HT1080 (cell line): ENCODE measurements at regions not wholly inside any gene's neighbourhood (a gene's known extent, or its start where the extent isn't known, plus 50 kb on each side); places are given as distances from the start of the nearest gene placed in this dataset.
A peak's percentile ranks its signal among the peaks of the same experiment; 100 is the strongest.

ENCODE experiments used
- DNase-seq: peaks from one replicate; pipeline ENCODE4 v3.0.0-alpha.2; 2015; ENCODE audit warnings: low read depth

DNA sequence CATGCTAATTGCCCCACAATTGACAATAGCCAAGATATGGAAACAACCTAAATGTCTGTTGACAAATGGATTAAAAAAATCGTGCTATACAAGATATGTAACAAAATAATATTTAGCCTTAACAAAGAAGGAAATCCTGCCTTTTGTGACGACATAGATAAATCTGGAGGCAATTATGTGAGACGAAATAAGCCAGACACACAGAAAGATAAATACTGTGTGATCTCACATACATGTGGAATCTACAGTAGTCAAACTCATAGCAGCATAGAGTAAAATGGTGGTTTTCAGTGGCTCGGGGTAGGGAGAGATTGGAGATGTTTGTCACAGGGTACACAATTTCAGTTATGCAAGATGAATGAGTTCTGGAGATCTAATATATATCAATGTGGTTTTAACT is 895.8 kb downstream of the SLITRK6 start:
- no peak for DNase-seq

DNA sequence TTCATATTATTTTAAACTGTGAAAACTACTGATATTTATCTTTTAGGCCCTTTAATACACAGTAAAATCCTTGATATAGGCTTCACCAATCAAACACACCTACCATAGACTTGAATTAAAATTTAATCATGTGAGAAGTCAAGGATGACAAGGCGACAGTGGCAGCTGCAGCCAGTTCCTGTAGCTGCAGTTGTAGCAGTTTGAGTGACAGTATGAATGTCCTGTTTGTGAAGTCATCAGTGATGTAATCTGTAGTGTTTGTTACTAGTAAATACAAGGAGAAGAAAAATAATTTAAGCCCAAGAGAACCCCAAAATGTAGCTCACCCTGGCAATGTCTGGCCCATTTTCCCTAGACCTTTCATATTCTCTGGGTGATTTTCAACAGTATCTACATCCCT is 897.0 kb downstream of the SLITRK6 start:
- DNase-seq = no peak

DNA sequence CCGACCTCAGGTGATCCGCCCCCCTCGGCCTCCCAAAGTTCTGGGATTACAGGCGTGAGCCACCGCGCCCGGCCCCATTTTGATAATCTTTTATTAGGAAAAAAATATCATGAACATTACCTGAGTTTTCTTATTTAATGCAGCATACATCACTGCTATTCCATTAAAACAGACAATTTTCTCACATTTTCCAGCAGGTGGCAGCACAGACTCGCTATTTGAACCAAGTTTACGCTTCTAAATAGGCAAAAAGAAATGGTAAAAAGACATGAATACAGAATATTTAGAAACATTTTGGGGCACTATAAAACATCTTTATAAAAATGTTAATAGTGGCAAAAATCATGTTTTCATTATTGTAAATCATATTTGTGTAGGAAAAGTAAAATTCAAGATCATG is 903.1 kb downstream of the SLITRK6 start:
- DNase-seq = peak; percentile 30

DNA sequence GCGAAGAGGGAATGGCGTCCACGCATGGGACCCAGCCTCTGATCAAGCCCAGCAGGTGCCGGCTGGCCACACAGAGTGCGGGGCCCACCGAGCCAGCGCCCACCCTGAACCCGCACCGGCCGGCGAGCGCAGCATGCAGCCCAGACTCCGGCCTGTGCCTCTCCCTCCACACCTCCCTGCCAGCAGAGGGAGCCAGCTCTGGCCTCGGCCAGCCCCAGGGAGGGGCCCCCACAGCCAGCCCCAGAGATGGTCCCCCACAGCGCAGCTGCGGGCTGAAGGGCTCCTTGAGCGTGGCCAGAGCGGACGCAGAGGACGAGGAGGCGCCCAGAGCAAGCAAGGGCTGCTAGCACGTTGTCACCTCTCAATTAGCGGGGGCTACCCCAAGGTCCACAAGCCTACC is 904.5 kb downstream of the SLITRK6 start:
- no peak for DNase-seq

DNA sequence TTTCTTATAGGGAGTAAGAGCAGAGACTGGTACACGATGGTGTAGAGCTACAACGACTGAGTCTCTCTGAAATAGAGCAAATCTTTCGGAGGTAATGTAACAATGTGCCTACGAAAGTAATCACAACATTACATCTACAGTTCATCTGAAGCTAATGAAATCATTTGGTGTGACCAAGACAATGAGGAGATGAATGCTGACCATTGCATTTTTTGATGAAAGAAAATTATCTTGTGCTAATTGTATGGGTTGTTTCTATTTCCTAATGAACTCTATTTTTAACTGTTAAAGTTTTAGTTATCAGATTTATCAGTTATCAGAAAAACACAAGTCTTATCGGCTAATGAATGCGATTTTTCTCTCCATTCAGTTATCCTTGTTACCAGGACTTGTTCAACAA is 913.4 kb downstream of the SLITRK6 start:
- DNase-seq = no peak

DNA sequence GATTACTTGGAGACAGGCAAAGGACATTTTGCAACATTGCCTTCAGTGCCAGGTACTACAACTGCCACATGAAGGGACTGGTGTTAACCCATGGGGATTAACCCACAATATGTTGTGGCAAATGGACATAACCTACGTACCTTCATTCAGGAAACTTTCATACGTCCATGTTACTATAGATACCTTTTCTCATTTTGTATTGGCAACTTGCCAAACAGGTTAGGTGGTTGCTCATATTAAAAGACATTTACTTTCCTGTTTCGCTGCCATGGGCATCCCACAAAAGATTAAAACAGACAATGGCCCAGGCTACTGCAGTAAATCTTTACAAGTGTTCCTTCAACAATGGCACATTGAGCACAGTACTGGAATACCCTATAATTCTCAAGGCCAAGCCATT is 925.3 kb downstream of the SLITRK6 start:
- DNase-seq = no peak

DNA sequence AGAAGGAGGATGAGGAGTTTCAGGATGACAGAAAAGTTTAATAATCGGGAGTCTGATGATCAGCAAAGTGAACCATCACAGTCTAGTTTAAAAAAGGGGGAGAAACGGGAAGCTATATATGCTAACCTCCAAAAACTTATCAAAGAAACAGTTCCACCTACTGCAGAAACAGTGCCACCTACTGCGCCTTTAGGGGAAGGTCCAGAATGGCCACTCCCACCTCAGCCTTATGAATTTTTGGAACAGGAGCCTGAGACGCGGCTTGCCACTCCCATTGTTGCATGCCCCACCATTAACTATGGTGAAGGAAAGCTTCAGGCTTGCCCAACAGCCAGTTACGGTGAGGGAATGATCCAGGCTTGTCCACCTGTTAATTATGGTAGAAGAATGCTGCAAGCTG is 929.0 kb downstream of the SLITRK6 start:
- DNase-seq = peak; percentile 47

DNA sequence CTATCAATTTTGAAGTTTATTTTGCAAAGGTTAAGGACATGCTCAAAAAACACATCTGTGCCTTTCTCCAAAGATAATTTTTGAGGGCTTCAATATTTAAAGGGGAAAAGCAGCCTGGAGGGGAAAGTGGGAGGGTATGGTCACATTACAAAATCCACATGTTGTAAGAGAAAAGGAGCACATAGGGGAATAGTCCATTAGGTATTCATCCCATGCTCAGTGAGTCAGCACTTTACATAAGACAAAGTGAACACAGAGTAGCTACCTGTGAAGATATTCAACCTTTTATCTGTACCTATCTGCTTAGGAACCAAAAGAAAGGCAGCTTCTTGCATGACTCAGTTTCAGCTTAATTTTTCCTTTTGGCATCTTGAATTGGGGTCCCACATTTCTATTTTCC is 932.0 kb downstream of the SLITRK6 start:
- no peak for DNase-seq

DNA sequence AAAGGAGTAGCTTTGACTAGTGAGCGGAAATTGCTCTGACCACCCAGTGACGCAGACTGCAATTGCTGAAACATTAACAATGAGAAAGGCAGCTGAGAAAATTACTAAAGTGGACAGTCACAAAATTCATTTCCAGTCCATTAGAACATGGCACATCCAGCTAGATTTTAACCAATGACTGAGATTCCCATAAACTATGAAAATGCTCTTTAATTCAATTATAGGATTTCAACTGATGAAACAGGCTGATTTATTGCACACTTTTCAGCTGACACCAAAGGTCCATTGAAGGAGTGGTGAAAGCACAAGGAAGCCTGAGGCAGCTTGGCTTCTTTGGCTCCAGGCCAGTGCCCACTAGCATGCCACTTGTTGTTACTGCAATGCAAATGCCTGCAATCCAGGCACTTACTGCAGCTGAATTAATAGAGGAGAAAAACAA is 933.4 kb downstream of the SLITRK6 start:
- no peak for DNase-seq

DNA sequence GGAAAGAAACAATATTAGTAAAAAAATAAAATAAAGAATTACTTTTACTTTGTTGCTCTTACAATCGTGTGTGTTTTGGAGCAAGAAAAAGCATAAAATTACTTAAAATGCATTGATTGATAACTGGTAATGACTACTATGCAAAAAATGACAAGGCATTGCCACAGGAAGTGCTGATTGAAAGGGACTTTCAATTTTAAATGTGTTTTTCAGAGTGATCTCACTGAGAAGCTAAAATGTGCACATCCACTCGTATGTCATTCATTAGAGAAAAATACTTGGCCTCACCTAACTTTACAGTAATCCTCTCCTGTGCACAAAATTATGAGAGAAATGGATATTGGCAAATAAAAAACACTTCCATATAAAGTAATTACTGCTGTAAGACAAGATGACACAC is 934.9 kb downstream of the SLITRK6 start:
- no peak for DNase-seq

DNA sequence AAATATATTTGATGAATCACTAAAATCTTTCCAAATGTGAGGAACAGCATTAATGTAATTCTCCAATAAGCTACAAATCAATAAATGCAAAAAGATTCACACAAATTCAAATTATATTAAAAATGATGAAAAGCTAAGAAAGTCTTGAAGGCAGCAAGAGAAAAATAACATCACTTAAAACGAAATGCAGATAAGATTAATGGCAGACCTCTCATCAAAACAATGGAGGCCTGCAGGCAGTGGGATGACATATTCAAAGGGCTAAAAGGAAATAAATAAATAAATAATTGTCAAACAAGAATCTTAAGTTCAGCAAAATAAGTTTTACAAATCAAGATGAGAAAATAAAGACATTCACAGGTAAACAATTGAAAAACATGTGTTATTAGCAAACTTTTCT is 952.1 kb downstream of the SLITRK6 start:
- DNase-seq = no peak

DNA sequence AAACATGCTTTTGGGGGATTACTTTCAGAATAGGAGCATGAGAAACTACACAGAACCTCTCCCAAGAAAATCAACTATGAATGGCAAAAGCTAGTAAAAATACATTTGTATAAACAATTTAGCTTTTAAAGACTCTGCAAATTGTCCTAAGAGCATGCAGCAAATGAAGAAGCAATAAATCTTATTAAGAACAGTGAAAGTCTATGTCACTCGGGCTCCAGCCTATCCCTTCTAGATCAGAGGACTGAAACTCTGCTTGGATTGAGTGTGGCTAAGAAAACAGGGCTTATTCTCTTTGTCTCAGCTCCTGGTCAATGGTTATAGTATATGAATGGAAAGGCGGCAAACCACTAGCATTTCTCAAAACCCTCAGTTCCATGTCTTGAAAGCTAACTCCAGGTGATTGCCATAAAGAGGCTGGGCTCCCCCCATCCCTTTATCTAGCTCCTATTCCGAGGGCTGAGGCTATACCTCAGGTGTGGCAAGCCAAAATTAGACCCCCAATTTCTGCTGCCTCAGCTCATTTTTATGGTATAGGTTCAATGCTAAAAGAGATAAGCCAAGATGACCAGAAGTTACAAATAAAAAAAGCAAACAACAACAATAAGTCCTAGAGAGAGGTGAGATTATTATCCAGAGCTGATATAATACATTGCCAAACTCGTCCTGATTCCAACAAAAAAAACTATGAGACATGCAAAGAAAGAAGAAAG is 953.2 kb downstream of the SLITRK6 start:
- DNase-seq = no peak

DNA sequence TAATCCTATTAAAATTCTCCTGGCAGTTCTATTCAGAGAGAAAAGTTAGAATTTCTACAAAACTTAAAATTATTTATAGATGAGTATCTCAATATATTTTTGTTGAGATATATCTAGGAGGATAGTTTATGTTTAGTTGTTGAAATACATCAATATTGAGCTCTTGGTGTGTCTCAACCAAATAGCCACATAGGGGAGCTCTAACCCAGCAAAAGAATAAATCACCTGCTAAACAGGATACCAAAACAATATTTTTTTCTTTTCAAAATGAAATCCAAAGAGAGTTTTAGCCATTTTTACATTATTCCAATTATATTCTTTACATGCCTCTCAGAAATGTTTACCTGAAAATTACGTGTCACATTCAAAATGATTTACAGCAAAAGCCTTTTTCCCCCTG is 954.7 kb downstream of the SLITRK6 start:
- peak; percentile 24 for DNase-seq

DNA sequence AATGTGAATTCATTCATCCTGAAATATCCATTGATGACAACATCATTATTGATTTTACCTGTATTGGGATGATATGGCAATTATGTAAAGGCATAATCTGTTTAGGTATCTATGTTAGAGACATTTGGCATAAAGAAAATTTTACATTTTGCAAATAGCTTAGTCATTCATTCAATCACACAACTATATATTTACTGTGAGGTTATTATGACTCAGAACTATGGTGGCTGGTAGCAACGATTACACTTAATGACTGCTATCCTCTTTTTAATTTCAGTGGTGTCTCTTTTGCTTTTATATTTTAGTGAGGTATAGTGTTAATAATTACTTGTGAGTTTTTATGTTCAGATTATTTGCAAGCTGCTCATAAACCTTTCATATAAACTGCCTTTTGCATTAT is 955.9 kb downstream of the SLITRK6 start:
- no peak for DNase-seq

DNA sequence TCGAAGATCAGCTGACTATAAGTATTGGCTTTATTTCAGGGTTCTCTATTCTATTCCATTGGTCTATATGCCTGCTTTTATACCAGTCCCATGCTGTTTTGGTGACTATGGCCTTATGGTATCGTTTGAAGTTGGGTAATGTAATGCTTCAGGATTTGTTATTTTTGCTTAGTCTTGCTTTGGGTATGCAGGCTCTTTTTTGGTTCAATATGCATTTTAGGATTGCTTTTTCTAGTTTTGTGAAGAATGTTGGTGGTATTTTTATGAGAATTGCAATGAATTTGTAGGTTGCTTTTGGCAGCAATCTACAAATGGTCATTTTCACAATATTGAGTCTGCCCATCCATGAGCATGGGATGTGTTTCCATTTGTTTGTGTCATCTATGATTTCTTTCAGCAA is 951.9 kb upstream of the SLITRK1 start:
- DNase-seq = no peak

DNA sequence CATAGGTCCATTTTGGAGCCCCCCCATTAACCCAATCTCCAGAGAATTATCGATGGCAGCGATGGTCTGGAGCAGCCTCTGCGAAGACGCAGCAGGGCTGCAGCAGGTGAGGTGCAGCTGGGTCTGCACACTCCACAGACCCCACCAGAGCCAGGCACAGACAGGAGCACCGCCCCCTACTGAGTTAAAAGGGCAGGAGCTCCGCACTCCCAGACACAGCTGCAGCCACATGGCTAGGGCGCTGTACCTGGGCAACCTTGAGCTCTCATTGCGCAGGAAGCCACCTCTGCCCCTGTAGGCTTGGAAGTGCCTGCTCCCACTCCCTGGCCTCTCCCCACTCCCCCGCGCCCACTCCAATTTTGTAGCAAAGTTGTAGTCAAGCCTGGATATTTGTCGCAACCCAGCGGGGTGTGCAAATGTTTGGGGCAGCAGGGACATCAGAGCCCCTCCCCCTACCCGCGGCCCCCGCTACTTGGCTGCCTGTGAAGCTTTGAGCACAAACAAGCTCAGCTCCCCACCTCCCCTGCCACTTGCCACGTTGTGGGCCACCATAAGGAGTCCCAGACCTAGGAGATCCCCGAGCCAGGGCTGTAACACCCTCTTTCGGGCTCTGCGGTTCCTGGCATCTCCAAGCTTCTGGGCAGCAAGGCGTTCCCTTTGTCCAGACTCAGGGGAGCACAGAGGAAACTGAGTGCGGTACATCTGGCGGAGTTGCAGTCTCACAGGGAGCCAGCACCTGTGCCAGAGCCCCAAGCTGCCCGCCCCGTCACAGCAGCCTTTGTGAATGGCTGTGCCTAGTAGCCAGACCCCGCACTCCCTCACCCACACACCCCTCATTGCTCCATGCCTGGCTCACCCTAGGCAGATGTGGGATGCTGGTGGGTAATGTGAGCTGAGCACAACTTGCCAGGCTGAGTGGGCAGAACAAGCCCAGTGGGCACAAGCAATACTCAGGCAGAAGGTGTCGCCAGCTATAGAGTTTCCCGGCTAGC is 949.7 kb upstream of the SLITRK1 start:
- no peak for DNase-seq

DNA sequence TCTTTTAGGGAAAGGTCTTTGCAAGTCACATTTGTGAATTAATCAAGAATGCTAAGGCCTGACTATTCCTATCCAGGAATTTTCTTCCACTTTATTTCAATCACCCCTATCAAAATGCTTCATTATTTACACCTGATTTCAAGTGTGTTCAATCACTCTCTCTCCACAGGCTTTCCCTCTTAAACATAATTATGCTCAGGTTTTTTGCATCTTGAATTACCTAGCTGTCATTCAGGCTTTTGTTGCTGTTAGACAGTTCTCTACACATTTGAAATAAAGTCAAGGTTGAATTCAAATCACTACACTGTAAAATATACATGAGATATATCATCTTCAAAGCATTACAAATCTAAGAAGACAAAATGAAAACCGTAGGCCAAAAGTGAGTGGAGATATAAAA is 941.3 kb upstream of the SLITRK1 start:
- DNase-seq = no peak

DNA sequence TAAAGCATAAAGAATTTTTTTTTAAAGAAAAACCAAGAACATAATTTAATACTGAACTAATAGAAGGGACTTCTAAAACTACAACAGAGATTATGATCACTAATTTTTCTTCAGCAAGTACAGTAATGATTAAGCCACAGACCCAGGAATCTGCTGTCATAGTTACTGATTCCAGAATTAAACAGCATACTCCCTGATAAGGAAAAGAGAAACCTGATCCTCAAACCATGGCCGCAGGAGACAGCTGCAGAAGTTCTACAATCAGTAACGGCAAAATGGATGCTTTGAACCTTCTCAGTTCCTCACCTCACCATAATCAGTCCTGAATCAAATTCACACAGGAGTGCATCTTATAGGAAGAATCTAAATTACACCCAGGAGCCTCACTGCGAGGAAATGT is 939.0 kb upstream of the SLITRK1 start:
- DNase-seq = peak; percentile 3

DNA sequence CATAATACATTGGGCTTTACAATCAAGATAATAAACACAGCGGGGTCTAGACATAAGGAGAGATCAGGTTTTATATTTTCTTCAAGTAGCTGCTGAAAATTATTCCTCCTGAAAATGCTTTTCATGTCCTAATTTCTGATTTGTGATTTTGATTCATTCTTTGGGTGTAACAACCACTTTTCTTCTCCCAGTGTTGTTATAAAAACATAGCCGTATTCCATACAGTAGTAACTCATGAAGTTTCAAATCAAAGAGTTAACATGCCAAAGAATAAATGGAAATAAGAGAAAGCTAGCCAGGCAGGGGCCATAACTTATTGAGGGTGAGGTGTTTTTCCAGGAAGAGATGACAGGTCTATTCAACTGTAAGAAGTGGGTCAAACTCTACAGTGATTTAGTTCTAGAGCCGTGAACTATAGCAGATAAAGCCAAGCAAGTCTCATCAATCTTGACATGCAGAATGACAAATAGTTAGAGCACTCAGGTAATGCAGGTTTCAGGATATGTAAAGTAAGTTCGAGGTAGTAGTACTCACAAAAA is 934.4 kb upstream of the SLITRK1 start:
- DNase-seq = no peak

DNA sequence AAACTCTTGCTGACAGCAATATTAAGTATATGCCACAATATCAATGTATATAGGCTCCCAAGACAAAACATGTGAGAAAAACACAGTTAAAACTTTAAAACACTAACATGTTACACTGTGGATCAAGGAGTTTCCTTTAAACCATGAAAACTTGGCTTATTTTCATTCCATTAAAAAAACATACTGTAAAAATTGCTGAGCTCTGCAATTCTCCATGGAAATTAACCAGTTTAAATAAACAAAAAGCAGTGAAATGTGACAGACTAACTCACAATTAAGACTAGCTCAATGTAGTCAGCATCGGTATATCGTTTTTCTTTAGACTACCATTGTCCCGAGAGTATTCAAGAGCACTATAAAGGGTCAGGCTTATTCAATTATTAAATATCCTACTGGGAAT is 930.5 kb upstream of the SLITRK1 start:
- DNase-seq = no peak

DNA sequence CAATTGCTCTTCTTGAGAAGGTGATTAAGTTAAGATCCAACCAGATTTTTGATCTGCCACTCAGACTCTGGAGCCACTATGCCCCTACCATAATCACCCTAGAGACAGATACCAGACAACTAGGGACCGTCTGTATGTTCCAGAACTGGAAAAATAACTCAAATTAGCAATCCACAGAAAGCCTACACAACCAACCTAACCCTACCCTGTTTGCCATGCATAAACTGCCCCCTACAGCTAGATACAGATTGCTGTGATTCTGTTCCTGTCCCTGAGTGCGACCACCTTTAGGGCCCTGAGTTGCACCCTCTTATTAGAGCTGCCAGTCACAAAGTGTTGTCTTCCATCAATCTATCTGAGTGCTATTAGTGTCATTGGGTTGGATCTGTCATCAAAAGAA is 929.8 kb upstream of the SLITRK1 start:
- no peak for DNase-seq

DNA sequence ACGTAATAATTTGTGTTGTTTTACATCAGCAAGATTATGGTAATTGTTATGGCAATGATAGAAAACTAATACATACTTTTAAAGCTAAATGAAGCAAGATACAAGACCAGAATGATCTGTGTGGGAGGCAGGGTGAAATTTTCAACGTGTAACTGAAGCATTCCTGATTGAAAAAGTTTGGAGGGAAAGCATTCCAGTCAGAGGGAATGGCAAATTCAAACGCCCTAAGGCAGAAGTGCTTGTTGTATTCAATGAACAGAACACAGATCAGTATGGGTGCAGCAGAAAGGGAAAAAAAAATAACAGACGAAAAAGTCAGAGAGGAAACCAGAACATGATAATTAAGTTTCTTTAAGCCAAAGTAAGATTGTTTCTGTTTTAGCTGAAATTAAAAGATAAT is 928.5 kb upstream of the SLITRK1 start:
- DNase-seq = no peak
